WTC11 (cell line): ENCODE measurements at regions not wholly inside any gene's neighbourhood (a gene's known extent, or its start where the extent isn't known, plus 50 kb on each side); places are given as distances from the start of the nearest gene placed in this dataset.

Experiments used
- CBFB ChIP-seq: sonication (generic); formaldehyde crosslinking; IDR thresholded peaks from 2 replicates; pipeline ENCODE4 v1.8.1; 2022; ENCODE audit warnings: mild to moderate bottlenecking, low read depth, missing genetic modification reagents
- ELF4 ChIP-seq: sonication (generic); formaldehyde crosslinking; IDR thresholded peaks from 2 replicates; pipeline ENCODE4 v1.8.1; 2022; ENCODE audit warnings: low read depth, mild to moderate bottlenecking, moderate library complexity, missing genetic modification reagents
- GTF2I ChIP-seq: fragments of 250-450 bp; sonication (Bioruptor Pico); conservative IDR thresholded peaks from 2 replicates; pipeline ENCODE4 v1.4.0; 2021; ENCODE audit warnings: mild to moderate bottlenecking
- SMAD4 ChIP-seq: sonication (generic); formaldehyde crosslinking; IDR thresholded peaks from 2 replicates; pipeline ENCODE4 v1.8.0; 2022; ENCODE audit warnings: mild to moderate bottlenecking, missing genetic modification reagents
- SOX15 ChIP-seq: fragments of 250-450 bp; sonication (Bioruptor Pico); IDR thresholded peaks from 2 replicates; pipeline ENCODE4 v1.9.0; 2021; ENCODE audit warnings: mild to moderate bottlenecking
- TEAD4 ChIP-seq: sonication (generic); formaldehyde crosslinking; IDR thresholded peaks from 2 replicates; pipeline ENCODE4 v1.8.0; 2022; ENCODE audit warnings: mild to moderate bottlenecking, missing genetic modification reagents
- TF ChIP-seq, protein P1 (sequence below): fragments of 200-600 bp; IDR thresholded peaks from 2 replicates; pipeline ENCODE4 v1.8.0; 2022; ENCODE audit warnings: antibody characterized with exemption
- TF ChIP-seq, protein P2 (sequence below): sonication (generic); formaldehyde crosslinking; IDR thresholded peaks from 2 replicates; pipeline ENCODE4 v1.8.0; 2022; ENCODE audit warnings: mild to moderate bottlenecking, missing genetic modification reagents
- TF ChIP-seq, protein P3 (sequence below): sonication (generic); formaldehyde crosslinking; IDR thresholded peaks from 2 replicates; pipeline ENCODE4 v1.8.1; 2023; ENCODE audit warnings: mild to moderate bottlenecking, missing genetic modification reagents, moderate library complexity
- TF ChIP-seq, protein P4 (sequence below): sonication (generic); formaldehyde crosslinking; IDR thresholded peaks from 2 replicates; pipeline ENCODE4 v1.8.0; 2022; ENCODE audit warnings: mild to moderate bottlenecking, missing genetic modification reagents

GRCh38 chr5:106874531-106874930, 796.2 kb downstream of the EFNA5 start:
- TF ChIP-seq, protein P1, sequence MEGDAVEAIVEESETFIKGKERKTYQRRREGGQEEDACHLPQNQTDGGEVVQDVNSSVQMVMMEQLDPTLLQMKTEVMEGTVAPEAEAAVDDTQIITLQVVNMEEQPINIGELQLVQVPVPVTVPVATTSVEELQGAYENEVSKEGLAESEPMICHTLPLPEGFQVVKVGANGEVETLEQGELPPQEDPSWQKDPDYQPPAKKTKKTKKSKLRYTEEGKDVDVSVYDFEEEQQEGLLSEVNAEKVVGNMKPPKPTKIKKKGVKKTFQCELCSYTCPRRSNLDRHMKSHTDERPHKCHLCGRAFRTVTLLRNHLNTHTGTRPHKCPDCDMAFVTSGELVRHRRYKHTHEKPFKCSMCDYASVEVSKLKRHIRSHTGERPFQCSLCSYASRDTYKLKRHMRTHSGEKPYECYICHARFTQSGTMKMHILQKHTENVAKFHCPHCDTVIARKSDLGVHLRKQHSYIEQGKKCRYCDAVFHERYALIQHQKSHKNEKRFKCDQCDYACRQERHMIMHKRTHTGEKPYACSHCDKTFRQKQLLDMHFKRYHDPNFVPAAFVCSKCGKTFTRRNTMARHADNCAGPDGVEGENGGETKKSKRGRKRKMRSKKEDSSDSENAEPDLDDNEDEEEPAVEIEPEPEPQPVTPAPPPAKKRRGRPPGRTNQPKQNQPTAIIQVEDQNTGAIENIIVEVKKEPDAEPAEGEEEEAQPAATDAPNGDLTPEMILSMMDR, result no peak
- TF ChIP-seq ELF4 (CRISPR knock-in tag), result no peak
- no peak for TF ChIP-seq TEAD4 (CRISPR knock-in tag)
- TF ChIP-seq, protein P2, sequence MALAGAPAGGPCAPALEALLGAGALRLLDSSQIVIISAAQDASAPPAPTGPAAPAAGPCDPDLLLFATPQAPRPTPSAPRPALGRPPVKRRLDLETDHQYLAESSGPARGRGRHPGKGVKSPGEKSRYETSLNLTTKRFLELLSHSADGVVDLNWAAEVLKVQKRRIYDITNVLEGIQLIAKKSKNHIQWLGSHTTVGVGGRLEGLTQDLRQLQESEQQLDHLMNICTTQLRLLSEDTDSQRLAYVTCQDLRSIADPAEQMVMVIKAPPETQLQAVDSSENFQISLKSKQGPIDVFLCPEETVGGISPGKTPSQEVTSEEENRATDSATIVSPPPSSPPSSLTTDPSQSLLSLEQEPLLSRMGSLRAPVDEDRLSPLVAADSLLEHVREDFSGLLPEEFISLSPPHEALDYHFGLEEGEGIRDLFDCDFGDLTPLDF (CRISPR knock-in tag), result no peak
- TF ChIP-seq GTF2I (CRISPR knock-in tag), result no peak
- no peak for TF ChIP-seq CBFB (CRISPR knock-in tag)
- TF ChIP-seq, protein P3, sequence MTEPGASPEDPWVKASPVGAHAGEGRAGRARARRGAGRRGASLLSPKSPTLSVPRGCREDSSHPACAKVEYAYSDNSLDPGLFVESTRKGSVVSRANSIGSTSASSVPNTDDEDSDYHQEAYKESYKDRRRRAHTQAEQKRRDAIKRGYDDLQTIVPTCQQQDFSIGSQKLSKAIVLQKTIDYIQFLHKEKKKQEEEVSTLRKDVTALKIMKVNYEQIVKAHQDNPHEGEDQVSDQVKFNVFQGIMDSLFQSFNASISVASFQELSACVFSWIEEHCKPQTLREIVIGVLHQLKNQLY (CRISPR knock-in tag), result no peak
- no peak for TF ChIP-seq SOX15 (CRISPR knock-in tag)
- no peak for TF ChIP-seq SMAD4 (CRISPR knock-in tag)
- TF ChIP-seq, protein P4, sequence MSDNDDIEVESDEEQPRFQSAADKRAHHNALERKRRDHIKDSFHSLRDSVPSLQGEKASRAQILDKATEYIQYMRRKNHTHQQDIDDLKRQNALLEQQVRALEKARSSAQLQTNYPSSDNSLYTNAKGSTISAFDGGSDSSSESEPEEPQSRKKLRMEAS (CRISPR knock-in tag), result no peak
